Gastrocnemius medialis (tissue), 4 donors: ENCODE measurements at regions not wholly inside any gene's neighbourhood (a gene's known extent, or its start where the extent isn't known, plus 50 kb on each side); places are given as distances from the start of the nearest gene placed in this dataset.

Experiments
- ATAC-seq, 2 donors: fragments of 150-250 bp; one replicate each; pipeline ENCODE4 v1.9.1; 2016
- DNase-seq, 2 donors: peaks; one replicate each; pipeline ENCODE4 v3.0.0-alpha.2; 2019
- H3K27ac ChIP-seq, 4 donors: fragments of 200-600 bp; sonication (generic); 1 replicate in 1 of 4; 2 replicates in 3 of 4; pipeline ENCODE4 v1.5.1; 2016 to 2018; ENCODE audit warnings: mild to moderate bottlenecking in 2 of 4, moderate library complexity in 1 of 4
- H3K27me3 ChIP-seq, 3 donors: fragments of 200-600 bp; sonication (generic) in 2 of 3; 1 replicate in 1 of 3; 2 replicates in 2 of 3; pipeline versions ENCODE4 v1.5.1 to v1.6.0; 2016 to 2019; ENCODE audit warnings: mild to moderate bottlenecking in 1 of 3, moderate library complexity in 1 of 3
- H3K36me3 ChIP-seq, 2 donors: fragments of 200-600 bp; sonication (generic) in 1 of 2; one replicate each; pipeline ENCODE4 v1.5.1; 2017 to 2018
- H3K4me1 ChIP-seq, 2 donors: fragments of 200-600 bp; sonication (generic) in 1 of 2; one replicate each; pipeline ENCODE4 v1.5.1; 2016 to 2017; ENCODE audit warnings: mild to moderate bottlenecking in 2 of 2
- H3K4me3 ChIP-seq, 4 donors: fragments of 200-600 bp; sonication (generic) in 3 of 4; 1 replicate in 1 of 4; 2 replicates in 3 of 4; pipeline ENCODE4 v1.5.1; 2016 to 2019; ENCODE audit warnings: mild to moderate bottlenecking in 2 of 4
- H3K9me3 ChIP-seq, 3 donors: fragments of 200-600 bp; sonication (generic) in 2 of 3; 1 replicate in 1 of 3; 2 replicates in 2 of 3; pipeline ENCODE4 v1.5.1; 2016 to 2019
- CTCF ChIP-seq, 5 experiments: fragments of 450-650 bp in 3 of 5; fragments of 200-600 bp in 2 of 5; sonication (generic) in 2 of 5; IDR thresholded peaks in 4 of 5; conservative IDR thresholded peaks in 1 of 5; 1 replicate in 4 of 5; 2 replicates in 1 of 5; pipeline ENCODE4 v1.5.1; 2016 to 2019; ENCODE audit warnings: antibody characterized with exemption in 5 of 5, mild to moderate bottlenecking in 3 of 5, moderate library complexity in 3 of 5
- POLR2A ChIP-seq, 2 donors: fragments of 450-650 bp; IDR thresholded peaks; one replicate each; pipeline ENCODE4 v1.6.1; 2017; ENCODE audit warnings: antibody characterized with exemption in 2 of 2, mild to moderate bottlenecking in 2 of 2, moderate library complexity in 2 of 2
- in situ Hi-C, 4 donors: fragments of 200-750 bp; cut with MboI; loops; one replicate each; pipeline versions ENCODE4 v1.15.0 to v1.8.0; 2017; ENCODE audit warnings: low sequenced_read_pairs in 4 of 4
- intact Hi-C: fragments of 100-400 bp; cut with DNase I; formaldehyde crosslinking; loops from one replicate; pipeline ENCODE4 v1.15.1; 2023; ENCODE audit warnings: low total_unique reads

- in situ Hi-C loops (no loop called here), intact Hi-C loops (no loop called here)
- no peak for DNase-seq
- Histone ChIP-seq H3K36me3 (no peaks in the 10 kb centered on the region), H3K9me3 (no peaks in the 10 kb centered on the region), H3K4me3 (no peak overlapping the region), H3K27me3 (no peaks in the 10 kb centered on the region), H3K4me1 (no peaks in the 10 kb centered on the region), H3K27ac (no peak overlapping the region)
- no peak for ATAC-seq
- no peak for TF ChIP-seq CTCF (IDR thresholded peaks at IDR 0.05 in 4 of 5, conservative IDR thresholded peaks at IDR 0.05 in 1 of 5)
Measured at GRCh38 chr14:81743605-81744004, 210.0 kb upstream of the SEL1L start.

- Histone ChIP-seq H3K27me3 (no peaks in the 10 kb centered on the region), H3K4me3 (no peak overlapping the region), H3K36me3 (no peaks in the 10 kb centered on the region), H3K4me1 (no peaks in the 10 kb centered on the region), H3K9me3 (no peaks in the 10 kb centered on the region), H3K27ac (no peak overlapping the region)
- in situ Hi-C loops (no loop called here), intact Hi-C loops (no loop called here)
- ATAC-seq (no peak), DNase-seq (no peak)
- no peak for TF ChIP-seq POLR2A (IDR thresholded peaks at IDR 0.05)
- TF ChIP-seq CTCF (IDR thresholded peaks at IDR 0.05 in 4 of 5, conservative IDR thresholded peaks at IDR 0.05 in 1 of 5), result no peak
Measured at GRCh38 chr14:81751198-81751597, 217.5 kb upstream of the SEL1L start.

GRCh38 chr14:81759541-81759940, 225.9 kb upstream of the SEL1L start:
- Histone ChIP-seq H3K27me3 (no peaks in the 10 kb centered on the region), H3K9me3 (no peaks in the 10 kb centered on the region), H3K4me1 (no peaks in the 10 kb centered on the region), H3K36me3 (no peaks in the 10 kb centered on the region), H3K4me3 (no peak overlapping the region), H3K27ac (no peak overlapping the region)
- in situ Hi-C loops (no loop called here), intact Hi-C loops (no loop called here)
- no peak for TF ChIP-seq POLR2A (IDR thresholded peaks at IDR 0.05)
- no peak for TF ChIP-seq CTCF (IDR thresholded peaks at IDR 0.05 in 4 of 5, conservative IDR thresholded peaks at IDR 0.05 in 1 of 5)
- ATAC-seq (no peak), DNase-seq (no peak)

DNA sequence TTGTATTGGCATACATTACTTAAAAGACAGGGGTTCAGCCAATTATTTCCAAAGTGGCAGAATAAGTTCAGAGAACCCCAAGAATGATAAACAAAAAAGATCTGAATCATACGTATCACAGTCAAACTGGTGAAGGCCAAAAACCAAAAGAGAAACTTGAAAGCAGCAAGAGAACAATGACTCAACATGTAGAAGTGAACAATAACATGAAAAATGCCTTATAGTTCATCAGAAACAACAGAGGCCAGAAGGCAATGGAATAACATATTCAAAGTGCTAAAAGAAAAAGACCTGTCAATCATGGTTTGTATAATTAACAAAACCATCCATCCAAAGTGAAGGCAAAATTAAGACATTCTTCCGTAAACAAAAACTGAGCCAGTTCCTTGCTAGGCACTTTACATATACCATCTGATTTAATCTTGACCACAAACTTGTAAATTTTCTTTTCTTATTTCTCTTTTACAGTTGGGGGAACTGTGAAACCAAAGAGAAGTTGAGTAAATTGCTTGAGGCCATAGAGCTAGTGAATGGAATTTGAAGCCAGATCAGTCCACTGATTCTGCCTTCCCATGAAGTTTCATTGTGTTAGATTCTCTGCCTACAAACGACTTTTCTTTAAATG, 232.1 kb upstream of the SEL1L start:
- H3K36me3 ChIP-seq, result no peaks in the 10 kb centered on the region
- H3K9me3 ChIP-seq, result no peaks in the 10 kb centered on the region
- no peak overlapping the region for H3K4me3 ChIP-seq
- no peak overlapping the region for H3K27ac ChIP-seq
- intact Hi-C loops (no loop called here), in situ Hi-C loops (no loop called here)
- DNase-seq (no peak), ATAC-seq (no peak)
- H3K4me1 ChIP-seq, result no peaks in the 10 kb centered on the region
- no peaks in the 10 kb centered on the region for H3K27me3 ChIP-seq
- TF ChIP-seq CTCF (IDR thresholded peaks at IDR 0.05 in 4 of 5, conservative IDR thresholded peaks at IDR 0.05 in 1 of 5) (no peak), POLR2A (IDR thresholded peaks at IDR 0.05) (no peak)

GRCh38 chr14:81766321-81766915, 232.8 kb upstream of the SEL1L start:
- intact Hi-C loops, result no loop called here
- Histone ChIP-seq H3K4me1 (no peaks in the 10 kb centered on the region), H3K36me3 (no peaks in the 10 kb centered on the region), H3K27me3 (no peaks in the 10 kb centered on the region), H3K9me3 (no peaks in the 10 kb centered on the region), H3K4me3 (no peak overlapping the region), H3K27ac (no peak overlapping the region)
- in situ Hi-C loops, result no loop called here
- no peak for ATAC-seq
- TF ChIP-seq POLR2A (IDR thresholded peaks at IDR 0.05) (no peak), CTCF (IDR thresholded peaks at IDR 0.05 in 4 of 5, conservative IDR thresholded peaks at IDR 0.05 in 1 of 5) (no peak)
- DNase-seq, result no peak
